ENCODE measurements at regions not wholly inside any gene's neighbourhood (a gene's known extent, or its start where the extent isn't known, plus 50 kb on each side); places are given as distances from the start of the nearest gene placed in this dataset.

- Histone ChIP-seq H3K4me1 (ENCODE audit: control insufficient read depth, extremely low read depth, insufficient read depth, low read length) (no peaks in the 10 kb centered on the region), H3K36me3 (ENCODE audit: control insufficient read depth, insufficient read depth, low read length) (no peaks in the 10 kb centered on the region), H3K9ac (ENCODE audit: insufficient read depth, low read length) (no peak overlapping the region), H3K79me2 (ENCODE audit: control insufficient read depth, insufficient read depth, low read length) (no peaks in the 10 kb centered on the region), H3K9me3 (ENCODE audit: control insufficient read depth, insufficient read depth, low read depth, low read length) (no peaks in the 10 kb centered on the region), H3K27ac (ENCODE audit: insufficient read depth, low read length) (no peak overlapping the region), H4K20me1 (ENCODE audit: control insufficient read depth, extremely low read depth, insufficient read depth, low read length) (no peaks in the 10 kb centered on the region), H3K4me3 (replicated peaks in 1 of 4; ENCODE audit: control extremely low read depth in 1 of 4, insufficient read depth in 1 of 4, low read depth in 3 of 4, low read length in 4 of 4) (no peak overlapping the region), H3K4me2 (ENCODE audit: extremely low read depth, insufficient read depth, low read length) (no peak overlapping the region), H3K27me3 (ENCODE audit: control insufficient read depth, insufficient read depth, low read length) (no peaks in the 10 kb centered on the region), H2AFZ (ENCODE audit: low read length) (no peak overlapping the region)
- no peak for TF ChIP-seq CTCF (conservative IDR thresholded peaks at IDR 0.05 in 1 of 2, IDR thresholded peaks at IDR 0.05 in 1 of 2; ENCODE audit: low read depth in 1 of 2, low read length in 2 of 2)
- TF ChIP-seq EZH2 (IDR thresholded peaks at IDR 0.05; ENCODE audit: low read length, missing control alignments): no peak
- no peak for DNase-seq (ENCODE audit: low read depth in 2 of 2)
Observed at GRCh38 chr21:14657241-14658008, 111.3 kb upstream of the SAMSN1 start.

- Histone ChIP-seq H2AFZ (ENCODE audit: low read length) (no peak overlapping the region), H3K27ac (ENCODE audit: insufficient read depth, low read length) (no peak overlapping the region), H3K36me3 (ENCODE audit: control insufficient read depth, insufficient read depth, low read length) (no peaks in the 10 kb centered on the region), H3K4me1 (ENCODE audit: control insufficient read depth, extremely low read depth, insufficient read depth, low read length) (no peaks in the 10 kb centered on the region), H3K4me2 (ENCODE audit: extremely low read depth, insufficient read depth, low read length) (no peak overlapping the region), H3K27me3 (ENCODE audit: control insufficient read depth, insufficient read depth, low read length) (no peaks in the 10 kb centered on the region), H4K20me1 (ENCODE audit: control insufficient read depth, extremely low read depth, insufficient read depth, low read length) (no peaks in the 10 kb centered on the region), H3K9me3 (ENCODE audit: control insufficient read depth, insufficient read depth, low read depth, low read length) (no peaks in the 10 kb centered on the region), H3K4me3 (replicated peaks in 1 of 4; ENCODE audit: control extremely low read depth in 1 of 4, insufficient read depth in 1 of 4, low read depth in 3 of 4, low read length in 4 of 4) (no peak overlapping the region), H3K79me2 (ENCODE audit: control insufficient read depth, insufficient read depth, low read length) (no peaks in the 10 kb centered on the region), H3K9ac (ENCODE audit: insufficient read depth, low read length) (no peak overlapping the region)
- no peak for DNase-seq (ENCODE audit: low read depth in 2 of 2)
- TF ChIP-seq CTCF (conservative IDR thresholded peaks at IDR 0.05 in 1 of 2, IDR thresholded peaks at IDR 0.05 in 1 of 2; ENCODE audit: low read depth in 1 of 2, low read length in 2 of 2): no peak
- TF ChIP-seq EZH2 (IDR thresholded peaks at IDR 0.05; ENCODE audit: low read length, missing control alignments): no peak
Observed at GRCh38 chr21:14646893-14647292, 100.8 kb upstream of the SAMSN1 start.

- no peaks in the 10 kb centered on the region for H3K27me3 ChIP-seq (ENCODE audit: control insufficient read depth, insufficient read depth, low read length)
- H3K4me2 ChIP-seq (ENCODE audit: extremely low read depth, insufficient read depth, low read length): no peak overlapping the region
- TF ChIP-seq EZH2 (IDR thresholded peaks at IDR 0.05; ENCODE audit: low read length, missing control alignments) (no peak), CTCF (conservative IDR thresholded peaks at IDR 0.05 in 1 of 2, IDR thresholded peaks at IDR 0.05 in 1 of 2; ENCODE audit: low read depth in 1 of 2, low read length in 2 of 2) (no peak)
Observed at GRCh38 chr21:14645702-14646101, 99.6 kb upstream of the SAMSN1 start.

More at GRCh38 chr21:14645702-14646101, 99.6 kb upstream of the SAMSN1 start:
- H3K4me1 ChIP-seq (ENCODE audit: control insufficient read depth, extremely low read depth, insufficient read depth, low read length): no peaks in the 10 kb centered on the region
- no peaks in the 10 kb centered on the region for H3K79me2 ChIP-seq (ENCODE audit: control insufficient read depth, insufficient read depth, low read length)
- no peak for DNase-seq (ENCODE audit: low read depth in 2 of 2)
- H2AFZ ChIP-seq (ENCODE audit: low read length): no peak overlapping the region
- H3K36me3 ChIP-seq (ENCODE audit: control insufficient read depth, insufficient read depth, low read length): no peaks in the 10 kb centered on the region
- no peaks in the 10 kb centered on the region for H3K9me3 ChIP-seq (ENCODE audit: control insufficient read depth, insufficient read depth, low read depth, low read length)
- H3K4me3 ChIP-seq (replicated peaks in 1 of 4; ENCODE audit: control extremely low read depth in 1 of 4, insufficient read depth in 1 of 4, low read depth in 3 of 4, low read length in 4 of 4): no peak overlapping the region
- H3K27ac ChIP-seq (ENCODE audit: insufficient read depth, low read length): no peak overlapping the region
- no peaks in the 10 kb centered on the region for H4K20me1 ChIP-seq (ENCODE audit: control insufficient read depth, extremely low read depth, insufficient read depth, low read length)
- H3K9ac ChIP-seq (ENCODE audit: insufficient read depth, low read length): no peak overlapping the region

Data from fibroblast of lung (primary cell).